DMS 273 (cell line): ENCODE measurements at regions not wholly inside any gene's neighbourhood (a gene's known extent, or its start where the extent isn't known, plus 50 kb on each side); places are given as distances from the start of the nearest gene placed in this dataset.

Experiments
- DNase-seq: peaks from one replicate; lab custom pipeline; 2025; ENCODE audit not compliant: unreplicated experiment; lab: John Stamatoyannopoulos, UW

- DNase-seq = peak; percentile 9
These were observed 258.9 kb upstream of the CFAP20DC start for GRCh38 chr3:59308684-59309083.

GRCh38 chr3:59308001-59308400 lies 258.2 kb upstream of the CFAP20DC start:
- DNase-seq = no peak

- no peak for DNase-seq
These were observed 256.6 kb upstream of the CFAP20DC start for GRCh38 chr3:59306436-59306835.

- no peak for DNase-seq
These were observed 254.5 kb upstream of the CFAP20DC start for GRCh38 chr3:59304296-59304695.

GRCh38 chr3:59303452-59303851 lies 253.6 kb upstream of the CFAP20DC start:
- no peak for DNase-seq

GRCh38 chr3:59302442-59302841 lies 252.6 kb upstream of the CFAP20DC start:
- no peak for DNase-seq

- no peak for DNase-seq
These were observed 250.9 kb upstream of the CFAP20DC start for GRCh38 chr3:59300733-59301132.

GRCh38 chr3:59299561-59299960 lies 249.7 kb upstream of the CFAP20DC start:
- DNase-seq = no peak

GRCh38 chr3:59290358-59290757 lies 240.5 kb upstream of the CFAP20DC start:
- peak; percentile 5 for DNase-seq

GRCh38 chr3:59289831-59290230 lies 240.0 kb upstream of the CFAP20DC start:
- peak; percentile 4 for DNase-seq

GRCh38 chr3:59288951-59289350 lies 239.1 kb upstream of the CFAP20DC start:
- DNase-seq = no peak

GRCh38 chr3:59286791-59287531 lies 237.1 kb upstream of the CFAP20DC start:
- peak; percentile 6 for DNase-seq

- no peak for DNase-seq
These were observed 235.7 kb upstream of the CFAP20DC start for GRCh38 chr3:59285560-59285959.

GRCh38 chr3:59284926-59285325 lies 235.1 kb upstream of the CFAP20DC start:
- no peak for DNase-seq

- no peak for DNase-seq
These were observed 230.3 kb upstream of the CFAP20DC start for GRCh38 chr3:59280113-59280512.

- no peak for DNase-seq
These were observed 228.0 kb upstream of the CFAP20DC start for GRCh38 chr3:59277816-59278215.

GRCh38 chr3:59277201-59277600 lies 227.4 kb upstream of the CFAP20DC start:
- no peak for DNase-seq

- DNase-seq = no peak
These were observed 224.2 kb upstream of the CFAP20DC start for GRCh38 chr3:59273976-59274375.

GRCh38 chr3:59271971-59272370 lies 222.1 kb upstream of the CFAP20DC start:
- DNase-seq = no peak

- DNase-seq = no peak
These were observed 221.1 kb upstream of the CFAP20DC start for GRCh38 chr3:59270921-59271320.

- DNase-seq = no peak
These were observed 220.4 kb upstream of the CFAP20DC start for GRCh38 chr3:59270209-59270608.

- DNase-seq = no peak
These were observed 218.3 kb upstream of the CFAP20DC start for GRCh38 chr3:59268170-59268569.

- DNase-seq = no peak
These were observed 217.2 kb upstream of the CFAP20DC start for GRCh38 chr3:59267021-59267420.
